HFF-Myc (cell line): ENCODE measurements at regions not wholly inside any gene's neighbourhood (a gene's known extent, or its start where the extent isn't known, plus 50 kb on each side); places are given as distances from the start of the nearest gene placed in this dataset.

Source experiments
- DNase-seq: peaks from one replicate; pipeline ENCODE4 v3.0.0-alpha.2; 2011; ENCODE audit warnings: low read depth; ENCODE audit errors: extremely low read depth
- H3K4me3 ChIP-seq: replicated peaks from 2 replicates; pipeline ENCODE4 v1.5.1; 2011; ENCODE audit warnings: low read depth, mild to moderate bottlenecking, control low read depth, low read length
- CTCF ChIP-seq: IDR thresholded peaks from 2 replicates; pipeline ENCODE4 v1.5.1; 2012; ENCODE audit warnings: mild to moderate bottlenecking, low read depth, low read length, control low read depth; ENCODE audit errors: missing control alignments

DNA sequence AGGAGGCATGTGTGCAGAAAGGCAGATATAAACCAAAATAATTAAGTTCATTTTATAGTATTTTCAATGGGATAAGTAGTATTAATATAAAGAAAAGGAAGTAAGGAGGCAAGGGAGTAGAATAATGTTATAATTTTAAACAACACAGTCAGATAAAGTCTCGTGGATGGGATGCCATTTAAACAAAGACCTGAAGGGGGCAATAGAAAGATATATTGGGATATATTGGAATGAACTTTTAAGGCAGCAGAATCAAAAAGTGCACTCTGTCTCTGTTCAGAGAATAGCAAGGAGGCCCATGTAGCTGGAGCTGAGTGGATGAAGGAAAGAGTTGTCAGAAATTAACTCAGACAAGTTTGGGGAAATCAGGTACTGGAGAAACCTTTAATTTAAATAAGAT is 158.7 kb downstream of the CGGBP1 start:
- DNase-seq, result no peak
- H3K4me3 ChIP-seq, result no peak overlapping the region
- TF ChIP-seq CTCF, result peak; percentile 7

GRCh38 chr3:87898971-87899370 is 159.8 kb downstream of the CGGBP1 start:
- H3K4me3 ChIP-seq, result no peak overlapping the region
- DNase-seq, result no peak
- TF ChIP-seq CTCF, result no peak

GRCh38 chr3:87895983-87896382 is 162.8 kb downstream of the CGGBP1 start:
- no peak overlapping the region for H3K4me3 ChIP-seq
- TF ChIP-seq CTCF, result no peak
- DNase-seq, result no peak

DNA sequence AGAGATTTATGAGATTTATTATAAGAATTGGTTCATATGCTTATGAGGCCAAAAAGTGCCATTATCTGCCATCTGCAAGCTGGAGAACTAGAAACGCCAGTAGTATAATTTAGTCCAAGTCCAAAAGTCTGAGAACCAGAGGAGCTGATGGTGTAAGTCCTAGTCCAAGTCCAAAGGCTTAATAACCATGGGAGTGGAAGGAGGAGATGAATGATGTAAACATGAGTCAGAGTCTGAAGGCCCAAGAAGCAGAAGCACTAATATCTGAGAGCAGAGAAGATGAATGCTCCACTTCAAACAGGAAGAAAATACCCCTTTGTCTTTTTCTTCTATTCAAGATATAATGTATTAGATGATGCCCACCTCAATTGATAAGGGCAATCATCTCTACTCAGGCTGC is 185.7 kb downstream of the CGGBP1 start:
- TF ChIP-seq CTCF, result no peak
- H3K4me3 ChIP-seq, result no peak overlapping the region
- no peak for DNase-seq

DNA sequence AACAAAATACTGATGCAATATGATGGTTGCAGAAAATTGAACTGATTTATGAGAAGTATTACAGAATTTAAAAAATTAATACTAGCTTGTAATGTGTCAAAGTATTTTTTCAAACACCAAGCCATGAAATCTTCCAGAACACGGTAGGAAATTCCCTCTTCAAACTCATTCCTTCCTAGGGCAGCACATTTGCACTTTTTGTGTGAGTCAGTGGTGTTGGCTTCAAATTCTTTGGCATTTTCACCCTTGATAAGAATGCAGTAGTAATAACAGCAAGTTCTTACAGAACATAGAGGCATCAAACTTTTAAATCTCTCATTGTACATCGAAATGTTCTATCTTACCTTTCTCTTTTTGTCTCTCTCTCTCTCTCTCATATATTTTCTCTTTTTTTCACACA is 191.8 kb downstream of the CGGBP1 start:
- H3K4me3 ChIP-seq, result no peak overlapping the region
- TF ChIP-seq CTCF, result no peak
- DNase-seq, result no peak

DNA sequence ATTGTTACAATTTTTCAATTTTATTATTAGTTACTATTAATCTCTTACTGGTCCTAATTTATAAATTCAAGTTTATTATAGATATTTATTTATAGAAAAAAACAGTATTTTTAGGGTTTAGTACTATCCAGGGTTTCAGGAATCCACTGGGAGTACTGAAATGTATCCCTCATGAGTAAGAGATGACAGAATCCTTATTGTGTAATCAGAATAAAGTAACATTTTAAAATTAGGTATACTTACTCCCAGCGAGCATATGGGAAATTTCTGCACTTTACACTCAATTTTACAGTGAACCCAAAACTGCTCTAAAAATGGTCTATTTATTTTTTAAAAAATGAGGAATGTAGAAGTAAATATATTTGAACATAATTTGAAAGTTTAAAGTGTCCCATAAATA is 202.7 kb downstream of the CGGBP1 start:
- DNase-seq, result no peak
- no peak overlapping the region for H3K4me3 ChIP-seq
- TF ChIP-seq CTCF, result no peak

- no peak for DNase-seq
- no peak for TF ChIP-seq CTCF
- no peak overlapping the region for H3K4me3 ChIP-seq
These were observed 203.2 kb downstream of the CGGBP1 start for GRCh38 chr3:87855616-87856015.
